Parathyroid adenoma (tissue), 2 donors: ENCODE measurements at regions not wholly inside any gene's neighbourhood (a gene's known extent, or its start where the extent isn't known, plus 50 kb on each side); places are given as distances from the start of the nearest gene placed in this dataset.

Experiments
- H2AFZ ChIP-seq: fragments of 300-600 bp; sonication (generic); one replicate; pipeline ENCODE4 v1.7.0; 2017; ENCODE audit warnings: antibody characterized with exemption, mild to moderate bottlenecking
- H3K27ac ChIP-seq: fragments of 300-600 bp; sonication (generic); one replicate; pipeline ENCODE4 v1.7.0; 2017
- H3K27me3 ChIP-seq: fragments of 300-600 bp; sonication (generic); one replicate; pipeline ENCODE4 v1.7.0; 2017; ENCODE audit warnings: low read length; ENCODE audit not compliant: control insufficient read depth, insufficient read depth
- H3K36me3 ChIP-seq: fragments of 300-600 bp; sonication (generic); one replicate; pipeline ENCODE4 v1.7.0; 2017; ENCODE audit warnings: low read length; ENCODE audit not compliant: control insufficient read depth, insufficient read depth
- H3K4me1 ChIP-seq: fragments of 300-600 bp; sonication (generic); one replicate; pipeline ENCODE4 v1.7.0; 2017; ENCODE audit warnings: control low read depth
- H3K4me2 ChIP-seq: fragments of 300-600 bp; sonication (generic); one replicate; pipeline ENCODE4 v1.7.0; 2017; ENCODE audit warnings: low read length
- H3K4me3 ChIP-seq: fragments of 300-600 bp; sonication (generic); one replicate; pipeline ENCODE4 v1.7.0; 2017; ENCODE audit warnings: low read depth, low read length
- H3K79me2 ChIP-seq: fragments of 300-600 bp; sonication (generic); one replicate; pipeline ENCODE4 v1.7.0; 2017; ENCODE audit warnings: control low read depth
- H3K9ac ChIP-seq: fragments of 300-600 bp; sonication (generic); one replicate; pipeline ENCODE4 v1.7.0; 2017; ENCODE audit warnings: mild to moderate bottlenecking
- H3K9me3 ChIP-seq: fragments of 300-600 bp; sonication (generic); one replicate; pipeline ENCODE4 v1.7.0; 2017; ENCODE audit warnings: low read length; ENCODE audit not compliant: control insufficient read depth
- CTCF ChIP-seq: fragments of 300-600 bp; sonication (generic); IDR thresholded peaks from one replicate; pipeline ENCODE4 v1.7.0; 2017; ENCODE audit warnings: antibody characterized with exemption, mild to moderate bottlenecking
- donor health status: primary hyperparathyroidism.

- Histone ChIP-seq H3K27me3 (no peaks in the 10 kb centered on the region), H3K9ac (no peak overlapping the region), H2AFZ (no peak overlapping the region), H3K9me3 (no peaks in the 10 kb centered on the region), H3K79me2 (no peaks in the 10 kb centered on the region), H3K27ac (no peak overlapping the region), H3K4me2 (no peak overlapping the region), H3K36me3 (no peaks in the 10 kb centered on the region), H3K4me3 (no peak overlapping the region), H3K4me1 (no peaks in the 10 kb centered on the region)
- no peak for TF ChIP-seq CTCF
Measured at GRCh38 chr2:385061-385460, 97.2 kb upstream of the ALKAL2 start.

GRCh38 chr2:383888-384287 is 96.0 kb upstream of the ALKAL2 start:
- Histone ChIP-seq H3K4me2 (no peak overlapping the region), H3K79me2 (no peaks in the 10 kb centered on the region), H3K9ac (no peak overlapping the region), H3K27me3 (no peaks in the 10 kb centered on the region), H2AFZ (no peak overlapping the region), H3K4me3 (no peak overlapping the region), H3K4me1 (no peaks in the 10 kb centered on the region), H3K36me3 (no peaks in the 10 kb centered on the region), H3K9me3 (no peaks in the 10 kb centered on the region), H3K27ac (no peak overlapping the region)
- TF ChIP-seq CTCF, result no peak

GRCh38 chr2:383178-383577 is 95.3 kb upstream of the ALKAL2 start:
- Histone ChIP-seq H3K4me1 (no peaks in the 10 kb centered on the region), H3K4me3 (no peak overlapping the region), H3K9me3 (no peaks in the 10 kb centered on the region), H3K9ac (no peak overlapping the region), H3K79me2 (no peaks in the 10 kb centered on the region), H3K27ac (no peak overlapping the region), H3K4me2 (no peak overlapping the region), H3K27me3 (no peaks in the 10 kb centered on the region), H2AFZ (no peak overlapping the region), H3K36me3 (no peaks in the 10 kb centered on the region)
- no peak for TF ChIP-seq CTCF

GRCh38 chr2:382728-383022 is 94.8 kb upstream of the ALKAL2 start:
- Histone ChIP-seq H3K27ac (no peak overlapping the region), H3K36me3 (no peaks in the 10 kb centered on the region), H3K4me3 (no peak overlapping the region), H3K9ac (no peak overlapping the region), H3K79me2 (no peaks in the 10 kb centered on the region), H3K4me1 (no peaks in the 10 kb centered on the region), H3K4me2 (no peak overlapping the region), H3K27me3 (no peaks in the 10 kb centered on the region), H3K9me3 (no peaks in the 10 kb centered on the region), H2AFZ (no peak overlapping the region)
- TF ChIP-seq CTCF, result no peak

GRCh38 chr2:381941-382727 is 94.2 kb upstream of the ALKAL2 start:
- TF ChIP-seq CTCF, result no peak
- H2AFZ ChIP-seq, result no peak overlapping the region
- H3K4me3 ChIP-seq, result no peak overlapping the region
- no peak overlapping the region for H3K9ac ChIP-seq
- H3K9me3 ChIP-seq, result no peaks in the 10 kb centered on the region
- no peaks in the 10 kb centered on the region for H3K4me1 ChIP-seq
- H3K27ac ChIP-seq, result no peak overlapping the region
- H3K27me3 ChIP-seq, result no peaks in the 10 kb centered on the region
- H3K4me2 ChIP-seq, result no peak overlapping the region
- H3K79me2 ChIP-seq, result no peaks in the 10 kb centered on the region
- H3K36me3 ChIP-seq, result no peaks in the 10 kb centered on the region
